MM.1S (cell line): ENCODE measurements at regions not wholly inside any gene's neighbourhood (a gene's known extent, or its start where the extent isn't known, plus 50 kb on each side); places are given as distances from the start of the nearest gene placed in this dataset.

Source experiments
- CTCF ChIP-seq: fragments of 300-600 bp; sonication (generic); IDR thresholded peaks from 2 replicates; pipeline ENCODE4 v1.5.1; 2016; ENCODE audit warnings: antibody characterized with exemption, low read length, mixed read lengths
- EZH2 ChIP-seq: fragments of 300-600 bp; sonication (generic); optimal IDR thresholded peaks from 2 replicates; pipeline ENCODE3; 2017; ENCODE audit warnings: low read depth, mild to moderate bottlenecking, antibody characterized with exemption, low read length, mixed read lengths

GRCh38 chr13:53445686-53446085, 417.1 kb downstream of the OLFM4 start:
- no peak for TF ChIP-seq CTCF
- no peak for TF ChIP-seq EZH2
